Left ventricle myocardium inferior (tissue), 1 donor: ENCODE measurements at regions not wholly inside any gene's neighbourhood (a gene's known extent, or its start where the extent isn't known, plus 50 kb on each side); places are given as distances from the start of the nearest gene placed in this dataset.
"Not testable (repeated sequence)": the region's sequence is repeated elsewhere in the genome, so short reads cannot be mapped to it uniquely, and the experiment has no call there.

Source experiments
- DNase-seq: peaks from one replicate; pipeline ENCODE4 v3.0.0-alpha.2; 2020
- H3K27ac ChIP-seq: fragments of 200-600 bp; replicated peaks from 2 replicates; pipeline ENCODE4 v1.8.0; 2021
- H3K27me3 ChIP-seq: fragments of 200-600 bp; 2 replicates; pipeline ENCODE4 v1.8.0; 2021; ENCODE audit warnings: low read depth
- H3K36me3 ChIP-seq: fragments of 200-600 bp; 2 replicates; pipeline ENCODE4 v1.8.0; 2021
- H3K4me1 ChIP-seq: fragments of 200-600 bp; 2 replicates; pipeline ENCODE4 v1.8.0; 2021
- H3K4me3 ChIP-seq: fragments of 200-600 bp; 2 replicates; pipeline ENCODE4 v1.8.0; 2021; ENCODE audit warnings: mild to moderate bottlenecking, moderate library complexity
- H3K9me3 ChIP-seq: fragments of 200-600 bp; replicated peaks from 2 replicates; pipeline ENCODE4 v1.8.0; 2021
- intact Hi-C: fragments of 100-400 bp; cut with micrococcal nuclease; formaldehyde crosslinking; loops from one replicate; pipeline ENCODE4 v1.11.0; 2022
- TF ChIP-seq, protein P1 (sequence below): fragments of 200-600 bp; IDR thresholded peaks from 2 replicates; pipeline ENCODE4 v1.8.0; 2021; ENCODE audit warnings: antibody characterized with exemption, mild to moderate bottlenecking, borderline replicate concordance
- donor health status: DM: no; HTN: yes; CAD: no; lungs with severe emphysema.

DNA sequence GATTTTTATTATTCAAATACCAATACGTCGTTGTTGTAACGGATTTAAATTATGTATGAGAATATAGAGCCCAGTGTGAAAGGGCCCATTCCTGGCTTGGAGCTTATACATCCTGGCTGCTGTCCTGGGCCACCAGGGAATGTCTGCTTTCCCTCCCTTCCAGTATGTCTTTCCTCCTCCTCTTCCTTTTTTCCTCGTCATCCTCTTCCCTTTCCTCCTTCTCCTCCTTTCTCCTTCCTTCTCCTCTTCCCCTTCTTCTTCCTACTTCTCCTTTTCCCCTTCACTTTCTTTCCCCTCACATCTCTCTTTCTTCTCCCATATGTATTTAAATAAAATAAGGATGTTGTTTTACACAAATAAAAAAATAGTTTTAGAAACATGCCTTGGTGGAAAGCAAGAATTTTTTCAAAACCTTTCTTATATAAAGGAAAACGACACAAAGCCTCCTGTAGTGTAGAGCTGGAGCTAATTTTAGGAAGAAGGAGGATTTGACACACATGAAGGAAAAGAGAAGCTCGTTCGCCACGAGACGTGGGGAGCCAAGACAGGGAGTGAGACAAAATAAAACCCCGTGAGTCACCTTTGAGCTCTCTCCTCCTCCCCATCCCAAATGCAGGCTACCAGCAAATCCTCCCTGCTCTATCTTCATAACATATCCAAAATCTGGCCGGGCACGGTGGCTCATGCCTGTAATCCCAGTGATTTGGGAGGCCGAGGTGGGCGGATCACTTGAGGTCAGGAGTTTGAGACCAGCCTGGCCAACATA is 301.1 kb upstream of the LYZL1 start:
- no peak overlapping the region for H3K4me3 ChIP-seq
- no peaks in the 10 kb centered on the region for H3K27me3 ChIP-seq
- H3K4me1 ChIP-seq, result peaks cover 25% of the 10 kb centered on the region
- intact Hi-C loops, result no loop called here
- DNase-seq, result no peak
- no peak overlapping the region for H3K27ac ChIP-seq
- TF ChIP-seq, protein P1, sequence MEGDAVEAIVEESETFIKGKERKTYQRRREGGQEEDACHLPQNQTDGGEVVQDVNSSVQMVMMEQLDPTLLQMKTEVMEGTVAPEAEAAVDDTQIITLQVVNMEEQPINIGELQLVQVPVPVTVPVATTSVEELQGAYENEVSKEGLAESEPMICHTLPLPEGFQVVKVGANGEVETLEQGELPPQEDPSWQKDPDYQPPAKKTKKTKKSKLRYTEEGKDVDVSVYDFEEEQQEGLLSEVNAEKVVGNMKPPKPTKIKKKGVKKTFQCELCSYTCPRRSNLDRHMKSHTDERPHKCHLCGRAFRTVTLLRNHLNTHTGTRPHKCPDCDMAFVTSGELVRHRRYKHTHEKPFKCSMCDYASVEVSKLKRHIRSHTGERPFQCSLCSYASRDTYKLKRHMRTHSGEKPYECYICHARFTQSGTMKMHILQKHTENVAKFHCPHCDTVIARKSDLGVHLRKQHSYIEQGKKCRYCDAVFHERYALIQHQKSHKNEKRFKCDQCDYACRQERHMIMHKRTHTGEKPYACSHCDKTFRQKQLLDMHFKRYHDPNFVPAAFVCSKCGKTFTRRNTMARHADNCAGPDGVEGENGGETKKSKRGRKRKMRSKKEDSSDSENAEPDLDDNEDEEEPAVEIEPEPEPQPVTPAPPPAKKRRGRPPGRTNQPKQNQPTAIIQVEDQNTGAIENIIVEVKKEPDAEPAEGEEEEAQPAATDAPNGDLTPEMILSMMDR, result no peak
- H3K36me3 ChIP-seq, result no peaks in the 10 kb centered on the region
- no peaks in the 10 kb centered on the region for H3K9me3 ChIP-seq

DNA sequence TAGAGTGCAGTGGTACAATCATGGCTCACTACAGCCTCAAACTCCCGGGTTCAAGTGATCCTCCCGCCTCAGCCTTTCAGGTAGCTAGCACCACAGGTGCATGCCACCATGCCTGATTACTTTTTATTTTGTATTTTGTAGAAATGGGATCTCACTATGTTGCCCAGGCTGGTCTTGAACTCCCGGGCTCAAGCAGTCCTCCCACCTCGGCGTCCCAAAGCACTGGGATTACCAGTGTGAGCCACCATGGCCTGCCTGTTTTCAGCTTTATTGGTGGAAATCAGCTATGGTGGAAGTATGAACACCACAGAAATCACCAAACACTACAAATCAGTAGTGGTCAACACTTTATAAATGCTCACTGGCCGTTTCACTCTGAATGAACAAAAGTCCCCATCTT is 299.9 kb upstream of the LYZL1 start:
- TF ChIP-seq, protein P1, result no peak
- intact Hi-C loops, result no loop called here

DNA sequence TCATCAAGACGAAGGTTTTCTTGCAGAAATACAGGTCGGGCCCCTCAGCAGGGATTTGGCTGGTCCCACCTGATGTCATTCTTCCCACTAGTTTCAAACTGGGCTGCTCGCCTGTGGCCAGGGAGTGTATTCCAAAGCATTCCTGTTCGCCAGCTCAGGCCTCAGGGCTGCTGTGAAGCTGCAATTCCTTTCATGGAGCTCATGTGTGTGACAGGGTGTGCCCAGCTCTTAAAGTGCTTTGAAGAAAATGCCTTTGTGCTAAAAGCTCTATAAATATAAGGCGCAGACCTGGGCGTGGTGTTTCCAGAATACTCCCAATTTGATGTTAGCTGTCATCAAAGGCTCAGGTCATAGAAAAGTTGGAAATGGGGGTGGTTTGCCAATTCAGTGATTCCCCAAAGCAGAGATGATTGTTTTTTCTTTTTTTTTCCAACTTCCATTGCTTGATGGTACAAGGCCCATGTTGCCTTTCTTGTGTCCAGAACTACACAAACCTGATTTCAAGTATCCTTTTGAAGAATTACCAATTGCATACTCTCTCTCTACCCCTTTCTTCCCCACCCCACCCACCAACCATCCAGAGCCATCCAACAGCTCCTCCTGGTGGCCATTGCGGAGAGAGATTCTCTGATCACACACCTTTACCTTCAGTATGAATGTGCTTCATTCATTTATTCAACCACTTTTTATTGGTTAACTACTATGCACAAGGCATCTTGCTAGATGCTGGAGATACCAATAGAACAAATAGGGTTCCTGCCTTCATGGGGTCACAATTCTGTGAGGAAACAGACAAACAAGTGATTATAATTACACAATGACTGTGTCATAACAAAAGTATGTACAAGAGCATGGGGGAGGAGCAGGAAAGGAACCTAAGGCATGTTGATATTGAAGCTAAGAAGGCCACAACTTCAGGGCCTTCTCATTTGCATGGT is 297.3 kb upstream of the LYZL1 start:
- intact Hi-C loops, result loop anchor here (10.0 kb wide), 1 partner anchor 327 kb away; no protein-coding TSS in a partner anchor
- no peaks in the 10 kb centered on the region for H3K36me3 ChIP-seq
- TF ChIP-seq, protein P1, result peak; percentile 78
- no peaks in the 10 kb centered on the region for H3K4me1 ChIP-seq
- no peaks in the 10 kb centered on the region for H3K27me3 ChIP-seq
- H3K4me3 ChIP-seq, result no peak overlapping the region
- H3K27ac ChIP-seq, result no peak overlapping the region
- H3K9me3 ChIP-seq, result no peaks in the 10 kb centered on the region
- DNase-seq, result peak; percentile 24

More for the DNA sequence above, 299.9 kb upstream of the LYZL1 start:
- Histone ChIP-seq H3K4me3 (no peak overlapping the region), H3K36me3 (no peaks in the 10 kb centered on the region), H3K9me3 (no peaks in the 10 kb centered on the region), H3K27me3 (no peaks in the 10 kb centered on the region), H3K4me1 (peaks cover 20% of the 10 kb centered on the region), H3K27ac (no peak overlapping the region)
- DNase-seq, result no peak

DNA sequence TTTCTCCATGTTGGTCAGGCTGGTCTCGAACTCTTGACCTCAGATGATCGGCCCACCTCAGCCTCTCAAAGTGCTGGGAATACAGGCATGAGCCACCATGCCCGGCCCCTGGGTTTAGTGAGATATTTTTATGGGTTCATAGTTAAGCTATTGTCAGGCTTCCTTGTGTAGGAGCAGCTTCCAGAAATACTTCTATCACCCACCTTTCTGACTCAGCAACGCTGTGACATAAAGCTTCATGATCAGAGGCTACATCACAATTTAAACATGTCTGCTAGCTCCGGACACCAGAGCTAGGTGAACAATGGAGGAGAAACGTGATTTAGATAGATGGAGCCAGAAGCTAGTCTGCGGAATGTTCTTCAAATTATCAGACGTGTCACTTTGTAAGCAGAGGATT is 295.8 kb upstream of the LYZL1 start:
- DNase-seq, result no peak
- Histone ChIP-seq H3K4me1 (no peaks in the 10 kb centered on the region), H3K4me3 (no peak overlapping the region), H3K9me3 (no peaks in the 10 kb centered on the region), H3K27ac (no peak overlapping the region), H3K27me3 (no peaks in the 10 kb centered on the region), H3K36me3 (no peaks in the 10 kb centered on the region)
- TF ChIP-seq, protein P1, result no peak
- intact Hi-C loops, result loop anchor here (10.0 kb wide), 1 partner anchor 328 kb away; no protein-coding TSS in a partner anchor

DNA sequence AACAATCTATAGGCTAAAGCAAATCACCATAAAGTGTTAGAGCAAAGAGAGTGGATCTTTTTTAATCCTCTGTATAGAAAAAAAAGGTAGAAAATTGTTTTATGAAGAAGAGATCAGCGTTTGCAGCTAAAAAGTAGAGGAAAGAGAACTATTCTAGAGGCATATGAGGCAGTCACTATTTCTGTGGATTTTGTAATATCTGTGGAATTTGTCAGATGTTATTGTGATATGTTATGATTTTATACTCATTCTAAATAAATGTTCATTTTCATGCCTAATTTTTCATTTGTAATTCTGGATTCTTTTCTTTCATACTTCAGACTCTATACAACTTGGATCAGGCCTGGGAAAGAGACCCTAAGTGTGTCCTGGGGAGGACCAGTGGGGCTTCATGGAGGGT is 295.0 kb upstream of the LYZL1 start:
- no peak for DNase-seq
- H3K36me3 ChIP-seq, result no peaks in the 10 kb centered on the region
- intact Hi-C loops, result loop anchor here (10.0 kb wide), 1 partner anchor 329 kb away; no protein-coding TSS in a partner anchor
- H3K27ac ChIP-seq, result no peak overlapping the region
- H3K27me3 ChIP-seq, result no peaks in the 10 kb centered on the region
- TF ChIP-seq, protein P1, result no peak
- no peaks in the 10 kb centered on the region for H3K4me1 ChIP-seq
- H3K4me3 ChIP-seq, result no peak overlapping the region
- H3K9me3 ChIP-seq, result no peaks in the 10 kb centered on the region

DNA sequence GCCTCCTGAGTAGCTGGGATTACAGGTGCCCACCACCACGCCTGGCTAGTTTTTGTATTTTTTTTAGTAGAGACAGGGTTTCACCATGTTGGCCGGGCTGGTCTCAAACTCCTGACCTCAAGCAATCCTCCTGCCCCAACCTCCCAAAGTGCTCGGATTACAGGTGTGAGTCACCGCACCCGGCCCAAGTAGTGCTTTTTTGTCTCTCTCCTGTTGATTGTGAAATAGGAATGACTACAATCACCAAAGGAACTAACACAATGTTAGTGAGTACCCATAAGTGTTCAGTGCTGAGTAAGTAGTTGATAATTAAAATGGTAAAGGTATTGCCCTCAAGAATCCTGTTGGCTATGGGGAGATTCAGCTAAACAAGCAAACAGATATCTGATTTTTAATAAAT is 294.1 kb upstream of the LYZL1 start:
- H3K9me3 ChIP-seq, H3K4me1 ChIP-seq, H3K36me3 ChIP-seq, H3K4me3 ChIP-seq, H3K27ac ChIP-seq, H3K27me3 ChIP-seq, DNase-seq: not testable (repeated sequence)
- intact Hi-C loops, result loop anchor here (10.0 kb wide), 1 partner anchor 330 kb away; no protein-coding TSS in a partner anchor
